HFF-Myc (cell line): ENCODE measurements at regions not wholly inside any gene's neighbourhood (a gene's known extent, or its start where the extent isn't known, plus 50 kb on each side); places are given as distances from the start of the nearest gene placed in this dataset.

Source experiments
- DNase-seq: peaks from one replicate; pipeline ENCODE4 v3.0.0-alpha.2; 2011; ENCODE audit warnings: low read depth; ENCODE audit errors: extremely low read depth
- H3K4me3 ChIP-seq: replicated peaks from 2 replicates; pipeline ENCODE4 v1.5.1; 2011; ENCODE audit warnings: low read depth, mild to moderate bottlenecking, control low read depth, low read length
- CTCF ChIP-seq: IDR thresholded peaks from 2 replicates; pipeline ENCODE4 v1.5.1; 2012; ENCODE audit warnings: mild to moderate bottlenecking, low read depth, low read length, control low read depth; ENCODE audit errors: missing control alignments

GRCh38 chr7:47636081-47636432, 54.1 kb upstream of the TNS3 start:
- DNase-seq: no peak
- no peak overlapping the region for H3K4me3 ChIP-seq
- TF ChIP-seq CTCF: no peak

GRCh38 chr7:47635091-47636080, 53.5 kb upstream of the TNS3 start:
- TF ChIP-seq CTCF: no peak
- no peak for DNase-seq
- H3K4me3 ChIP-seq: no peak overlapping the region

- H3K4me3 ChIP-seq: no peak overlapping the region
Observed at GRCh38 chr7:47634273-47634672, 52.4 kb upstream of the TNS3 start.

GRCh38 chr7:47633134-47633533, 51.2 kb upstream of the TNS3 start:
- no peak for DNase-seq
- no peak for TF ChIP-seq CTCF
- H3K4me3 ChIP-seq: no peak overlapping the region

More at GRCh38 chr7:47634273-47634672, 52.4 kb upstream of the TNS3 start:
- no peak for TF ChIP-seq CTCF
- no peak for DNase-seq
